Neural progenitor cell (in vitro differentiated cells): ENCODE measurements at regions not wholly inside any gene's neighbourhood (a gene's known extent, or its start where the extent isn't known, plus 50 kb on each side); places are given as distances from the start of the nearest gene placed in this dataset.

ENCODE experiments used
- DNase-seq: peaks from one replicate; pipeline ENCODE4 v3.0.0-alpha.2; 2016; ENCODE audit warnings: low spot score
- H2AFZ ChIP-seq: fragments of 200-600 bp; sonication (generic); replicated peaks from 2 replicates; pipeline ENCODE4 v1.6.1; 2016; ENCODE audit warnings: antibody characterized with exemption
- H3F3A ChIP-seq: fragments of 200-600 bp; sonication (generic); 2 replicates; pipeline ENCODE4 v1.6.1; 2016; ENCODE audit warnings: antibody characterized with exemption, low read depth
- H3K27ac ChIP-seq: fragments of 200-600 bp; sonication (generic); 2 replicates; pipeline ENCODE4 v1.5.1; 2016; ENCODE audit warnings: mild to moderate bottlenecking
- H3K27me3 ChIP-seq: fragments of 200-600 bp; sonication (generic); 2 replicates; pipeline ENCODE4 v1.6.1; 2016; ENCODE audit warnings: mild to moderate bottlenecking, moderate library complexity
- H3K36me3 ChIP-seq: fragments of 200-600 bp; sonication (generic); 2 replicates; pipeline ENCODE4 v1.5.1; 2016
- H3K4me1 ChIP-seq: fragments of 200-600 bp; sonication (generic); 2 replicates; pipeline ENCODE4 v1.6.1; 2016; ENCODE audit warnings: mixed run types
- H3K4me2 ChIP-seq: fragments of 200-600 bp; sonication (generic); 2 replicates; pipeline ENCODE4 v1.6.1; 2016
- H3K4me3 ChIP-seq: fragments of 200-600 bp; sonication (generic); 2 replicates; pipeline ENCODE4 v1.5.1; 2016
- H3K79me2 ChIP-seq: fragments of 200-600 bp; sonication (generic); 2 replicates; pipeline ENCODE4 v1.6.1; 2016; ENCODE audit warnings: low read depth
- H3K9ac ChIP-seq: fragments of 200-600 bp; sonication (generic); 2 replicates; pipeline ENCODE4 v1.6.1; 2016
- H3K9me3 ChIP-seq: fragments of 200-600 bp; sonication (generic); 2 replicates; pipeline ENCODE4 v1.5.1; 2016; ENCODE audit warnings: low read depth
- H4K20me1 ChIP-seq: fragments of 200-600 bp; sonication (generic); 2 replicates; pipeline ENCODE4 v1.6.1; 2016; ENCODE audit warnings: low read depth
- H3K27ac Mint-ChIP-seq: 3 replicates; pipeline ENCODE4 v1.8.0; 2021; ENCODE audit warnings: mixed read lengths
- H3K27me3 Mint-ChIP-seq: 2 replicates; pipeline ENCODE4 v1.8.0; 2022; ENCODE audit warnings: low read depth, mild to moderate bottlenecking, inconsistent platforms, moderate library complexity, mixed read lengths; ENCODE audit not compliant: insufficient read depth
- H3K36me3 Mint-ChIP-seq: 3 replicates; pipeline ENCODE4 v1.8.0; 2021; ENCODE audit warnings: mixed read lengths
- H3K4me1 Mint-ChIP-seq: 3 replicates; pipeline ENCODE4 v1.8.0; 2021; ENCODE audit warnings: mixed read lengths
- H3K4me3 Mint-ChIP-seq: 3 replicates; pipeline ENCODE4 v1.8.0; 2021; ENCODE audit warnings: mild to moderate bottlenecking, moderate library complexity, mixed read lengths
- H3K9me3 Mint-ChIP-seq: 3 replicates; pipeline ENCODE4 v1.8.0; 2020; ENCODE audit warnings: mixed read lengths
- EZH2 ChIP-seq: fragments of 200-600 bp; sonication (generic); IDR thresholded peaks from 2 replicates; pipeline ENCODE4 v1.6.1; 2017; ENCODE audit warnings: antibody characterized with exemption, mild to moderate bottlenecking, moderate library complexity
- EZH2phosphoT487 ChIP-seq: fragments of 200-600 bp; sonication (generic); IDR thresholded peaks from 2 replicates; pipeline ENCODE4 v1.6.1; 2017; ENCODE audit warnings: antibody characterized with exemption
- TF ChIP-seq, protein P1 (sequence below): fragments of 200-600 bp; sonication (generic); IDR thresholded peaks from 2 replicates; pipeline ENCODE4 v1.5.1; 2017; ENCODE audit warnings: antibody characterized with exemption, mild to moderate bottlenecking

GRCh38 chr3:87993566-87993965 lies 65.2 kb downstream of the CGGBP1 start:
- DNase-seq, result no peak
- Histone ChIP-seq H3K36me3 (no peaks in the 10 kb centered on the region), H3F3A (no peaks in the 10 kb centered on the region), H3K79me2 (no peaks in the 10 kb centered on the region), H3K4me3 (no peak overlapping the region), H4K20me1 (no peaks in the 10 kb centered on the region), H3K9me3 (no peaks in the 10 kb centered on the region), H2AFZ (no peak overlapping the region), H3K4me2 (no peak overlapping the region), H3K4me1 (peaks cover 11% of the 10 kb centered on the region), H3K9ac (no peak overlapping the region), H3K27me3 (no peaks in the 10 kb centered on the region), H3K27ac (no peak overlapping the region)
- TF ChIP-seq, protein P1, sequence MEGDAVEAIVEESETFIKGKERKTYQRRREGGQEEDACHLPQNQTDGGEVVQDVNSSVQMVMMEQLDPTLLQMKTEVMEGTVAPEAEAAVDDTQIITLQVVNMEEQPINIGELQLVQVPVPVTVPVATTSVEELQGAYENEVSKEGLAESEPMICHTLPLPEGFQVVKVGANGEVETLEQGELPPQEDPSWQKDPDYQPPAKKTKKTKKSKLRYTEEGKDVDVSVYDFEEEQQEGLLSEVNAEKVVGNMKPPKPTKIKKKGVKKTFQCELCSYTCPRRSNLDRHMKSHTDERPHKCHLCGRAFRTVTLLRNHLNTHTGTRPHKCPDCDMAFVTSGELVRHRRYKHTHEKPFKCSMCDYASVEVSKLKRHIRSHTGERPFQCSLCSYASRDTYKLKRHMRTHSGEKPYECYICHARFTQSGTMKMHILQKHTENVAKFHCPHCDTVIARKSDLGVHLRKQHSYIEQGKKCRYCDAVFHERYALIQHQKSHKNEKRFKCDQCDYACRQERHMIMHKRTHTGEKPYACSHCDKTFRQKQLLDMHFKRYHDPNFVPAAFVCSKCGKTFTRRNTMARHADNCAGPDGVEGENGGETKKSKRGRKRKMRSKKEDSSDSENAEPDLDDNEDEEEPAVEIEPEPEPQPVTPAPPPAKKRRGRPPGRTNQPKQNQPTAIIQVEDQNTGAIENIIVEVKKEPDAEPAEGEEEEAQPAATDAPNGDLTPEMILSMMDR, result no peak
- TF ChIP-seq EZH2, result no peak
- Mint-ChIP-seq H3K27me3 (no peaks in the 10 kb centered on the region), H3K27ac (no peak overlapping the region), H3K9me3 (no peaks in the 10 kb centered on the region), H3K36me3 (no peaks in the 10 kb centered on the region), H3K4me3 (no peak overlapping the region), H3K4me1 (peaks cover 4% of the 10 kb centered on the region)

DNA sequence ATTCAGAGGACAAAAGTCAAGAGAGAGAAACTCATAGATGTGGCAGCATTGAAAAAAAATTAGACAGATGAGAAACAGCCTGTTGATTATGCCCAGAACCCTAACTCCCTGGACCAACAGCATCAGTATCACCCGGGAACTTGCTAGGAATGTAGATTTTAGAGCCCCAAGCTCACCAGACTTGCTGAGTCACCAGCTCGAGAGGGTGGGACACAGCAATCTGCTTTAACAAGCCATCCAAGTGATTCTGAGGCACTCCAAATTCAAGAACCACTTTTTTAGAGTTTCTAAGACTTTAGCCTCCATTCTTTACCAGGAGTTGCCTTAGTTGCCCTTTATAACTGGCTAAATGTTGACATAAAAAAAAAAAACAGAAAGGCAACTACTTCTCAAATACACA lies 70.9 kb downstream of the CGGBP1 start:
- Histone ChIP-seq H2AFZ (peak overlapping the region; percentile 65), H3K4me2 (no peak overlapping the region), H4K20me1 (no peaks in the 10 kb centered on the region), H3K79me2 (no peaks in the 10 kb centered on the region), H3K4me1 (peaks cover 19% of the 10 kb centered on the region), H3K9ac (no peak overlapping the region), H3K27ac (no peak overlapping the region), H3K4me3 (no peak overlapping the region), H3K36me3 (no peaks in the 10 kb centered on the region), H3K9me3 (no peaks in the 10 kb centered on the region), H3F3A (no peaks in the 10 kb centered on the region), H3K27me3 (no peaks in the 10 kb centered on the region)
- Mint-ChIP-seq H3K36me3 (no peaks in the 10 kb centered on the region), H3K4me1 (peaks cover 7% of the 10 kb centered on the region), H3K27ac (no peak overlapping the region), H3K27me3 (no peaks in the 10 kb centered on the region), H3K4me3 (no peak overlapping the region), H3K9me3 (peaks cover 1% of the 10 kb centered on the region)
- TF ChIP-seq, protein P1, result no peak
- TF ChIP-seq EZH2phosphoT487 (no peak), EZH2 (no peak)
- peak; percentile 23 for DNase-seq

DNA sequence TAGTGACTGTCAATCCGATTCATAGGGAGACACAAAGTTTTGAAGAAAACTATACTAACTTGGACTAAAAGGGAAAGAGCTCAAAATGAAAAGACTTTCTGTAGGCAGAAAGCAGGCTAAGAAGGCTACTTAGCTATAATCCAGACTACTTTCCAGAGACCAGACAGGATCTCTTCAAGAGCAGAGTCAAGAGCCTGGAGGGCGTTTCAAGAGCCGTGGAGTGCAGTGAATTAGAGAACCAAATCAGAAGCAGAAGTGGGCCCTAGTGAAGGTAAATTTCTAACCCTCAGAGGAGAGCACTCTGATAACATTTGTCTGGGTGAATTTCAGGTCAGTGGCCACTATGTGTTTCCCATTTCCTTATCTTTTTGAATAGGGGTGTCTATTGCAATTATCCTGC lies 76.4 kb downstream of the CGGBP1 start:
- no peaks in the 10 kb centered on the region for H3K27me3 ChIP-seq
- no peaks in the 10 kb centered on the region for H4K20me1 ChIP-seq
- no peaks in the 10 kb centered on the region for H3K79me2 ChIP-seq
- peaks cover 1% of the 10 kb centered on the region for H3K9me3 Mint-ChIP-seq
- H3K4me3 ChIP-seq, result no peak overlapping the region
- no peaks in the 10 kb centered on the region for H3K4me1 ChIP-seq
- H2AFZ ChIP-seq, result no peak overlapping the region
- TF ChIP-seq, protein P1, result no peak
- TF ChIP-seq EZH2phosphoT487 (no peak), EZH2 (no peak)
- H3K27me3 Mint-ChIP-seq, result no peaks in the 10 kb centered on the region
- H3F3A ChIP-seq, result no peaks in the 10 kb centered on the region
- H3K36me3 Mint-ChIP-seq, result no peaks in the 10 kb centered on the region
- H3K27ac ChIP-seq, result no peak overlapping the region
- no peak overlapping the region for H3K4me3 Mint-ChIP-seq
- no peak overlapping the region for H3K27ac Mint-ChIP-seq
- no peak for DNase-seq
- no peak overlapping the region for H3K4me2 ChIP-seq
- no peaks in the 10 kb centered on the region for H3K9me3 ChIP-seq
- no peaks in the 10 kb centered on the region for H3K4me1 Mint-ChIP-seq
- no peaks in the 10 kb centered on the region for H3K36me3 ChIP-seq
- H3K9ac ChIP-seq, result no peak overlapping the region

GRCh38 chr3:87979527-87979926 lies 79.3 kb downstream of the CGGBP1 start:
- Histone ChIP-seq H3F3A (no peaks in the 10 kb centered on the region), H2AFZ (no peak overlapping the region), H3K36me3 (no peaks in the 10 kb centered on the region), H3K27ac (no peak overlapping the region), H3K4me3 (no peak overlapping the region), H3K4me2 (no peak overlapping the region), H3K4me1 (no peaks in the 10 kb centered on the region), H4K20me1 (no peaks in the 10 kb centered on the region), H3K27me3 (no peaks in the 10 kb centered on the region), H3K79me2 (no peaks in the 10 kb centered on the region), H3K9ac (no peak overlapping the region), H3K9me3 (no peaks in the 10 kb centered on the region)
- Mint-ChIP-seq H3K36me3 (no peaks in the 10 kb centered on the region), H3K27ac (no peak overlapping the region), H3K4me3 (no peak overlapping the region), H3K27me3 (no peaks in the 10 kb centered on the region), H3K9me3 (peaks cover 1% of the 10 kb centered on the region), H3K4me1 (no peaks in the 10 kb centered on the region)
- no peak for DNase-seq
- no peak for TF ChIP-seq EZH2phosphoT487
- TF ChIP-seq EZH2, result no peak
- TF ChIP-seq, protein P1, result no peak
